Colonic mucosa (tissue), 4 donors: ENCODE measurements at regions not wholly inside any gene's neighbourhood (a gene's known extent, or its start where the extent isn't known, plus 50 kb on each side); places are given as distances from the start of the nearest gene placed in this dataset.
"Not testable (repeated sequence)": the region's sequence is repeated elsewhere in the genome, so short reads cannot be mapped to it uniquely, and the experiment has no call there.

Experiments used
- DNase-seq: peaks from one replicate; pipeline ENCODE4 v3.0.0-alpha.2; 2020
- H3K27ac ChIP-seq: fragments of 200-600 bp; one replicate; pipeline ENCODE4 v1.8.0; 2021
- H3K27me3 ChIP-seq: fragments of 200-600 bp; one replicate; pipeline ENCODE4 v1.8.0; 2021
- H3K36me3 ChIP-seq: fragments of 200-600 bp; one replicate; pipeline ENCODE4 v1.8.0; 2021
- H3K4me1 ChIP-seq: fragments of 200-600 bp; one replicate; pipeline ENCODE4 v1.8.0; 2021; ENCODE audit warnings: mild to moderate bottlenecking
- H3K4me3 ChIP-seq: fragments of 200-600 bp; one replicate; pipeline ENCODE4 v1.8.0; 2021
- H3K9ac ChIP-seq, 2 donors: one replicate each; pipeline ENCODE4 v1.7.0; 2013; ENCODE audit warnings: control low read depth in 2 of 2, low read depth in 2 of 2, low read length in 2 of 2
- H3K9me3 ChIP-seq: fragments of 200-600 bp; one replicate; pipeline ENCODE4 v1.8.0; 2021
- intact Hi-C: fragments of 100-400 bp; cut with DNase I; formaldehyde crosslinking; loops from one replicate; pipeline ENCODE4 v1.14.1; 2022
- TF ChIP-seq, protein P1 (sequence below): fragments of 200-600 bp; IDR thresholded peaks from one replicate; pipeline ENCODE4 v1.8.0; 2022; ENCODE audit warnings: antibody characterized with exemption, mild to moderate bottlenecking
- donor health status: healthy.
- donor health status: DM: no; HTN: no; CAD: no.
- donor health status: DM: no; HTN: no; CAD: no.

DNA sequence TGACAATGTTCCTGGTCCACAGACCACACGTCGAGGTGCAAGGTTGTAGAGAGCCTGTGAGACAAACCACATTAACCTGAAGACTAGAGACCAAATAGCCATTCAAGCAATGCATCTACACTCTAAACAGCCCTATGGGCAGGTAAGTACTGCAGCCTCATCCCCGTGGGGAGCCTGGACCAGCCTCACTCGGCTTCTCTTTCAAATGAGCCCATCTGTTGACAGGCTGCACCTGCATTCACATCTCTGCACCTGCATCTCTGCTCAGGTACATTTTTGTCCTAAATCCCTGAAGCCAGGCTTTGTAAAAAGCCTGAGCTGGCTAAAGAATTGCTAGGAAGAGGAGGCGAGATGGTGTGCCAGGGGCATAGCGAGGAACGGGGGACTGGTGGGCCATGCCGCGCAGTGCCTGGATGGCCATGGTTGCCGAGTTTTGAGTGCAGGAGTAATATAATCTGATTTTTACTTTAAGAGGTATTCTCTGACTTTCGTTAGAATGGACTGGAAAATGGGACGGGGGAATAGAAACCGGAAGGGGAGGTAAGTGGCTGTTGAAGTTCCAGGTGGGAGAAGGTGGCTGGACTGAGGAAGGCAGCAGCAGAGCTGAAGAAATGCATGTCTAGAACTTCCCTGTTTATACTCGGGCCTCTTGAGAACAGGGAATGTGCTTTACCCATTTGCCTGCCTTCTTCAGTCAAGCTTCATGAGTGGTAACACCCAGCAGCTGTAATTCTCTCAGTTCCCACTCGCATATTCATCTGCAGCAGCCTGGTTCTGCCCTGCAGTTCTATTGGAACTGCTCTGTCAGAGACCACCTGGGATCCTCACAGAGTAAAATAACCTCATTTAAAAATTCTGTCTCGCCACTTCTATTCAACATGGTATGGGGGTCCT lies 226.4 kb downstream of the OPA1 start:
- Histone ChIP-seq H3K4me3 (no peak overlapping the region), H3K4me1 (no peaks in the 10 kb centered on the region), H3K36me3 (no peaks in the 10 kb centered on the region), H3K9ac (no peak overlapping the region), H3K27ac (no peak overlapping the region), H3K9me3 (no peaks in the 10 kb centered on the region), H3K27me3 (no peaks in the 10 kb centered on the region)
- DNase-seq = no peak
- TF ChIP-seq, protein P1, sequence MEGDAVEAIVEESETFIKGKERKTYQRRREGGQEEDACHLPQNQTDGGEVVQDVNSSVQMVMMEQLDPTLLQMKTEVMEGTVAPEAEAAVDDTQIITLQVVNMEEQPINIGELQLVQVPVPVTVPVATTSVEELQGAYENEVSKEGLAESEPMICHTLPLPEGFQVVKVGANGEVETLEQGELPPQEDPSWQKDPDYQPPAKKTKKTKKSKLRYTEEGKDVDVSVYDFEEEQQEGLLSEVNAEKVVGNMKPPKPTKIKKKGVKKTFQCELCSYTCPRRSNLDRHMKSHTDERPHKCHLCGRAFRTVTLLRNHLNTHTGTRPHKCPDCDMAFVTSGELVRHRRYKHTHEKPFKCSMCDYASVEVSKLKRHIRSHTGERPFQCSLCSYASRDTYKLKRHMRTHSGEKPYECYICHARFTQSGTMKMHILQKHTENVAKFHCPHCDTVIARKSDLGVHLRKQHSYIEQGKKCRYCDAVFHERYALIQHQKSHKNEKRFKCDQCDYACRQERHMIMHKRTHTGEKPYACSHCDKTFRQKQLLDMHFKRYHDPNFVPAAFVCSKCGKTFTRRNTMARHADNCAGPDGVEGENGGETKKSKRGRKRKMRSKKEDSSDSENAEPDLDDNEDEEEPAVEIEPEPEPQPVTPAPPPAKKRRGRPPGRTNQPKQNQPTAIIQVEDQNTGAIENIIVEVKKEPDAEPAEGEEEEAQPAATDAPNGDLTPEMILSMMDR = no peak
- intact Hi-C loops = no loop called here

DNA sequence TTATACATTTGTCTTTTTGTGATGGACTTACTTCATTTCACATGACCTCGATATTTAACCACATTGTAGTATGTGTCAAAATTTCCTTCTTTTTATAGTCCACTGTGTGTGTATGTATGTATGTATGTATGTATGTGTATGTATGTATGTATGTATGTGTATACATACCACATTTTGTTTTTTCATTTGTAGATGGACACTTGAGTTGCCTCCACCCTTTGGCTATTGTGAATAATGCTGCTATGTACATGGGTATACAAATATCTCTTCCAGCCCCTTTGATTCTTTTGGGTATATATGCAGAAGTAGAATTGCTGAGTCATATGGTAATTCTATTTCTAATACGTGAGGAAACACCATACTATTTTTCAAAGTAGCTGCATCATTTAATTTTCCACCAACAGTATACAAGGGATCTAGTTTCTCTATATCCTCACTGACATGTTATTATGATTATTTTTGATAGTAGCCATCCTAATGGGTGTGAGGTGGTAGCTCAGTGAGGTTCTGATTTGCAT lies 228.2 kb downstream of the OPA1 start:
- Histone ChIP-seq H3K27me3 (no peaks in the 10 kb centered on the region), H3K9me3 (no peaks in the 10 kb centered on the region), H3K4me3 (no peak overlapping the region), H3K9ac (no peak overlapping the region), H3K36me3 (no peaks in the 10 kb centered on the region), H3K27ac (no peak overlapping the region), H3K4me1 (no peaks in the 10 kb centered on the region)
- TF ChIP-seq, protein P1 = no peak
- DNase-seq = no peak
- intact Hi-C loops = no loop called here

DNA sequence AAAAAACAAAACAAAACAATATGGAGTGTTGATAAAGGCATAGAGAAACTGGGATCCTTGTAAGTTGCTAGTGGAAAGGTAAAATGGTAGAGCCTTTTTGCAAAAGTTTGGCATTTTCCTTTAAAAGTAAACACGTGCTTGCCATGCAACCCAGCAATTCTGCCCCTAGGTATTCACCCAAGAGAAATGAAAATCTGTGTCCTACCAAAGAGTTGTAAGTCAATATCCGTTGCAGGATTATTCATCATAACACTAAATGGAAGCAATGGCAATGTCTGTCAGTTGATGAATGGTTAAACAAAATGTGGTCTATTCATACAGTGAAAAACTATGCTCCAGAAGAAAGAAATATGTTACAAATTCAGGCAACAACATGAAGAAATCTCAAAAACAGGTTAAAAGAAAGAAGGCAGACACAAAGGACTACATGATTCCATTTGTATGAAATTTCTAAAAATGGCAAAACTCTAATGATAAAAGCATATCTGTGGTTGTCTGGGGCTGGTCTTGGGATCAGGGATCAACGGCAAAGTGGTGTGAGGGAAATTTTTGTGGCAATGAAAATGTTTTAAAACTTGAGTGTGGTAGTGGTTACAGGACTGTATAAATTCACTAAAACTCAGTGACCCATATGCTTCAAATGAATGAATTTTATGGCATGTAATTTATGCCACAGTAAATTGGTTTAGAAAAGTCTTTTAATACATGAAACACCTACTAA lies 229.6 kb downstream of the OPA1 start:
- no peak overlapping the region for H3K9ac ChIP-seq
- no peak overlapping the region for H3K4me3 ChIP-seq
- no peaks in the 10 kb centered on the region for H3K36me3 ChIP-seq
- peak; percentile 6 for DNase-seq
- intact Hi-C loops = no loop called here
- TF ChIP-seq, protein P1 = no peak
- H3K4me1 ChIP-seq = no peaks in the 10 kb centered on the region
- H3K9me3 ChIP-seq = no peaks in the 10 kb centered on the region
- H3K27me3 ChIP-seq = no peaks in the 10 kb centered on the region
- H3K27ac ChIP-seq = no peak overlapping the region

DNA sequence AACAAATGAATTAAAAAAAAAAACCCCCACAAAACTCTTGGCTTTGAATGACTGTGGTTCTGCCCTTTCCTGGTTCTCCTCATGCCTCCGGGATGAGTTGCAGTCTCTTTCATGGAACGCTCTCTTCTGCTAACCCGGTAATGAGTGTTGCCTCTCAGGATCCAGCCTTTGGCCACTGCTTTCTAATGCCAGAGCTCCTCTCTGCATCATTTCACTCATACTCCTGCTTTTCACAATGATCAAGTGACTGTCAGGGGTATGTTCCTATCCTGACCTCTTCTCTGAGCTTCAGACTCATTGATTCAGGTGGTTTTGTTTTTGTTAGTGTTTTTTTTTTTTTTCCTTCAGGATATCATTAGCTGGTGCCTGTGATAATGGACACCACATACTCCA lies 230.2 kb downstream of the OPA1 start:
- H3K9me3 ChIP-seq, H3K27me3 ChIP-seq, H3K36me3 ChIP-seq, H3K9ac ChIP-seq, H3K27ac ChIP-seq, H3K4me3 ChIP-seq, intact Hi-C loops, H3K4me1 ChIP-seq: not testable (repeated sequence)
- DNase-seq = peak; percentile 3

DNA sequence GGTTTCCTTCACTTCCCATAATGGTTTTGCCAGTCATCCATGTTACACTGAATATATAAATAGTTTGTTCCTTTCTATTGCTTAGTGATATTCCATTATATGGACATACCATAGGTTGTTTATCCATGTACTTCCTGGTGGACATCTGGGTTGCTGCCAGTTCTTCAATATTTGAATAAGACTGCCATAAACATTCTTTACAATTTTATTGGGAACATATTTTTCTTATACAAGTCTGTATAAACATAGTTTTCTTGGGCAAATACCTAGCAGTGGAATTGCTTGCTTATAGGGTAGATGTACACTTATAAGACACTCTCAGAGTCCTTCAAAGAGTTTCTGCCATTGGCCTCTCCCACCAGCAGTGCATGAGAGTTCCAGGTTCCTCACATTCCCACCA lies 231.4 kb downstream of the OPA1 start:
- TF ChIP-seq, protein P1 = no peak
- no peaks in the 10 kb centered on the region for H3K36me3 ChIP-seq
- peak overlapping the region; percentile 7 for H3K27ac ChIP-seq
- DNase-seq = peak; percentile 55
- no peaks in the 10 kb centered on the region for H3K4me1 ChIP-seq
- H3K4me3 ChIP-seq = no peak overlapping the region
- H3K9me3 ChIP-seq = no peaks in the 10 kb centered on the region
- H3K9ac ChIP-seq = no peak overlapping the region
- H3K27me3 ChIP-seq = no peaks in the 10 kb centered on the region
- intact Hi-C loops = no loop called here
